HCT116 (cell line): ENCODE measurements at regions not wholly inside any gene's neighbourhood (a gene's known extent, or its start where the extent isn't known, plus 50 kb on each side); places are given as distances from the start of the nearest gene placed in this dataset.

ENCODE experiments used
- ATAC-seq: fragments of 200-7000 bp; cut with Tn5 transposase; 2 replicates; pipeline ENCODE4 v1.9.1; 2020; ENCODE audit warnings: mild to moderate bottlenecking, moderate library complexity
- BruUV-seq: library from RNA; stranded (reverse); fragments of 400-500 nt; replicated peaks from 2 replicates; lab custom pipeline; 2021; lab: Mats Ljungman, UMichigan
- CTCF ChIA-PET: fragments of 300-600 bp; sonication (Branson Sonifier 250); formaldehyde crosslinking; loops from one replicate; lab custom pipeline; 2021; ENCODE audit warnings: antibody characterized with exemption; lab: Charles Lee
- POLR2A ChIA-PET: fragments of 300-600, 350-600 bp; sonication (Branson Sonifier 250); formaldehyde crosslinking; loops from one replicate; lab custom pipeline; 2021; ENCODE audit warnings: antibody characterized with exemption; lab: Charles Lee
- RAD21 ChIA-PET, 2 experiments: fragments of 300-600 bp; sonication (Branson Sonifier 250); formaldehyde crosslinking; loops; one replicate each; lab custom pipeline; 2023; ENCODE audit warnings: low total read pairs in 2 of 2; ENCODE audit not compliant: uncharacterized antibody in 2 of 2, unreplicated experiment in 2 of 2, low non-redundant PET in 1 of 2; lab: Charles Lee
- DNase-seq: peaks from one replicate; pipeline ENCODE4 v3.0.0-alpha.2; 2010; ENCODE audit warnings: low read depth, low spot score
- H2AFZ ChIP-seq: fragments of 200-600 bp; shearing (Covaris generic), sonication (generic); 2 replicates; pipeline ENCODE4 v1.6.1; 2017; ENCODE audit warnings: low read depth, mixed run types, mixed read lengths, antibody characterized with exemption, low read length; ENCODE audit not compliant: poor library complexity, severe bottlenecking
- H3K27ac ChIP-seq: 2 replicates; pipeline ENCODE4 v1.5.1; 2012; ENCODE audit warnings: low read depth, low read length
- H3K27me3 ChIP-seq: fragments of 200-600 bp; sonication (generic); 2 replicates; pipeline ENCODE4 v1.6.1; 2016; ENCODE audit warnings: mixed run types, low read length, mixed read lengths; ENCODE audit not compliant: insufficient read depth
- H3K36me3 ChIP-seq, 2 experiments: fragments of 200-500 bp in 1 of 2; fragments of 200-600 bp in 1 of 2; sonication (Bioruptor generic) in 1 of 2; sonication (generic) in 1 of 2; 2 replicates each; pipeline versions ENCODE4 v1.5.1 to v1.6.1; 2014 to 2016; ENCODE audit warnings: low read length in 2 of 2, inconsistent platforms in 1 of 2, mixed read lengths in 1 of 2, mixed run types in 1 of 2; ENCODE audit not compliant: insufficient read depth in 2 of 2, control insufficient read depth in 1 of 2
- H3K4me1 ChIP-seq, 2 experiments: fragments of 200-600 bp in 1 of 2; sonication (generic) in 1 of 2; 2 replicates each; pipeline versions ENCODE4 v1.5.1 to v1.6.1; 2012 to 2017; ENCODE audit warnings: low read length in 2 of 2, inconsistent platforms in 1 of 2, mild to moderate bottlenecking in 1 of 2, mixed read lengths in 1 of 2, mixed run types in 1 of 2, moderate library complexity in 1 of 2; ENCODE audit not compliant: insufficient read depth in 2 of 2, control insufficient read depth in 1 of 2
- H3K4me2 ChIP-seq: fragments of 200-600 bp; sonication (generic); 2 replicates; pipeline ENCODE4 v1.6.1; 2017; ENCODE audit warnings: mixed run types, low read length, mixed read lengths
- H3K4me3 ChIP-seq, 2 experiments: fragments of 200-600 bp in 1 of 2; sonication (generic) in 1 of 2; replicated peaks in 1 of 2; 2 replicates each; pipeline ENCODE4 v1.5.1; 2011 to 2016; ENCODE audit warnings: low read length in 2 of 2, control low read depth in 1 of 2, low read depth in 1 of 2, mild to moderate bottlenecking in 1 of 2, mixed read lengths in 1 of 2, mixed run types in 1 of 2
- H3K79me2 ChIP-seq: fragments of 200-600 bp; sonication (generic); 2 replicates; pipeline ENCODE4 v1.6.1; 2017; ENCODE audit warnings: mild to moderate bottlenecking, mixed run types, low read length, moderate library complexity, mixed read lengths; ENCODE audit not compliant: insufficient read depth
- H3K9ac ChIP-seq: fragments of 200-600 bp; sonication (generic); 2 replicates; pipeline ENCODE4 v1.6.1; 2016; ENCODE audit warnings: low read length, mixed read lengths
- H3K9me2 ChIP-seq: fragments of 200-600 bp; sonication (generic), shearing (Covaris generic); 2 replicates; pipeline ENCODE4 v1.6.1; 2017; ENCODE audit warnings: mixed run types, mild to moderate bottlenecking, moderate library complexity; ENCODE audit not compliant: insufficient read depth
- H3K9me3 ChIP-seq, 2 experiments: fragments of 200-500 bp in 1 of 2; fragments of 200-600 bp in 1 of 2; sonication (Bioruptor generic) in 1 of 2; sonication (generic) in 1 of 2; 2 replicates each; pipeline ENCODE4 v1.6.1; 2014 to 2017; ENCODE audit warnings: low read length in 2 of 2, mixed read lengths in 2 of 2, inconsistent platforms in 1 of 2, low read depth in 1 of 2, mild to moderate bottlenecking in 1 of 2, mixed run types in 1 of 2, moderate library complexity in 1 of 2; ENCODE audit not compliant: control insufficient read depth in 1 of 2, insufficient read depth in 1 of 2
- H4K20me1 ChIP-seq: fragments of 200-600 bp; sonication (generic), shearing (Covaris generic); 2 replicates; pipeline ENCODE4 v1.6.1; 2017; ENCODE audit warnings: mixed run types, mild to moderate bottlenecking, moderate library complexity; ENCODE audit not compliant: insufficient read depth
- ATF3 ChIP-seq: IDR thresholded peaks from 2 replicates; pipeline ENCODE4 v1.6.1; 2012
- CTCF ChIP-seq, 3 experiments: fragments of 200-600 bp in 1 of 3; sonication (generic) in 1 of 3; IDR thresholded peaks in 2 of 3; conservative IDR thresholded peaks in 1 of 3; 2 replicates each; pipeline ENCODE4 v1.5.1; 2012 to 2017; ENCODE audit warnings: low read depth in 2 of 3, low read length in 2 of 3, antibody characterized with exemption in 1 of 3, borderline replicate concordance in 1 of 3, control low read depth in 1 of 3, mild to moderate bottlenecking in 1 of 3, mixed read lengths in 1 of 3, mixed run types in 1 of 3, moderate library complexity in 1 of 3; ENCODE audit not compliant: insufficient read depth in 1 of 3
- MAX ChIP-seq: IDR thresholded peaks from 2 replicates; pipeline ENCODE4 v1.6.1; 2012
- POLR2A ChIP-seq: IDR thresholded peaks from 2 replicates; pipeline ENCODE4 v1.7.0; 2011; ENCODE audit warnings: borderline replicate concordance; ENCODE audit not compliant: insufficient read depth, insufficient read length; ENCODE audit errors: extremely low read depth
- RAD21 ChIP-seq: IDR thresholded peaks from 2 replicates; pipeline ENCODE4 v1.6.1; 2012; ENCODE audit warnings: low read depth, mild to moderate bottlenecking
- REST ChIP-seq: IDR thresholded peaks from 2 replicates; pipeline ENCODE4 v1.6.1; 2012; ENCODE audit warnings: low read depth
- SP1 ChIP-seq: IDR thresholded peaks from 2 replicates; pipeline ENCODE4 v1.6.1; 2012; ENCODE audit warnings: low read depth
- SRF ChIP-seq: IDR thresholded peaks from 2 replicates; pipeline ENCODE4 v1.6.1; 2012; ENCODE audit warnings: low read depth
- ZBTB33 ChIP-seq: IDR thresholded peaks from 2 replicates; pipeline ENCODE4 v1.6.1; 2011; ENCODE audit warnings: mild to moderate bottlenecking, low read length, moderate library complexity; ENCODE audit not compliant: insufficient replicate concordance; ENCODE audit errors: extremely low read depth
- intact Hi-C: fragments of 100-400 bp; cut with micrococcal nuclease; formaldehyde crosslinking; loops from 2 replicates; pipeline ENCODE4 v1.10.0; 2022

- ATAC-seq = no peak
- Histone ChIP-seq H3K9ac (no peak overlapping the region), H3K27ac (no peak overlapping the region), H3K9me2 (no peaks in the 10 kb centered on the region), H3K36me3 (no peaks in the 10 kb centered on the region), H3K79me2 (no peaks in the 10 kb centered on the region), H4K20me1 (no peaks in the 10 kb centered on the region), H2AFZ (no peak overlapping the region), H3K4me3 (no peak overlapping the region), H3K27me3 (0 out of 2 replicates have a peak, but pooled peaks cover 3% of the 10 kb centered on the region), H3K9me3 (no peaks in the 10 kb centered on the region), H3K4me2 (no peak overlapping the region), H3K4me1 (no peaks in the 10 kb centered on the region)
- CTCF ChIA-PET = no interaction called here
- TF ChIP-seq MAX = no peak
- no peak for TF ChIP-seq POLR2A
- TF ChIP-seq CTCF (IDR thresholded peaks at IDR 0.05 in 2 of 3, conservative IDR thresholded peaks at IDR 0.05 in 1 of 3; ENCODE audit: borderline replicate concordance in 1 of 3, insufficient read depth in 1 of 3, low read depth in 2 of 3, low read length in 2 of 3) = no peak
- no peak for TF ChIP-seq REST
- TF ChIP-seq RAD21 = no peak
- no peak for TF ChIP-seq SRF
- TF ChIP-seq SP1 = no peak
- no peak for TF ChIP-seq ATF3
- no peak for TF ChIP-seq ZBTB33
- POLR2A ChIA-PET = no interaction called here
- DNase-seq = no peak
- RAD21 ChIA-PET = no interaction called here
- BruUV-seq = no TSS peak
- intact Hi-C loops = loop anchor here (10.0 kb wide), 1 partner anchor 400 kb away; no protein-coding TSS in a partner anchor
Observed at GRCh38 chr9:19934301-19934871, 145.5 kb upstream of the SLC24A2 start.
